GM12892 (cell line): ENCODE measurements at regions not wholly inside any gene's neighbourhood (a gene's known extent, or its start where the extent isn't known, plus 50 kb on each side); places are given as distances from the start of the nearest gene placed in this dataset.

Experiments used
- POLR2A ChIP-seq: IDR thresholded peaks from 2 replicates; pipeline ENCODE4 v1.6.1; 2011; ENCODE audit warnings: low read depth, low read length, control low read depth
- TAF1 ChIP-seq: IDR thresholded peaks from 2 replicates; pipeline ENCODE4 v1.6.1; 2011; ENCODE audit warnings: low read depth, mild to moderate bottlenecking, control low read depth, low read length, borderline replicate concordance

DNA sequence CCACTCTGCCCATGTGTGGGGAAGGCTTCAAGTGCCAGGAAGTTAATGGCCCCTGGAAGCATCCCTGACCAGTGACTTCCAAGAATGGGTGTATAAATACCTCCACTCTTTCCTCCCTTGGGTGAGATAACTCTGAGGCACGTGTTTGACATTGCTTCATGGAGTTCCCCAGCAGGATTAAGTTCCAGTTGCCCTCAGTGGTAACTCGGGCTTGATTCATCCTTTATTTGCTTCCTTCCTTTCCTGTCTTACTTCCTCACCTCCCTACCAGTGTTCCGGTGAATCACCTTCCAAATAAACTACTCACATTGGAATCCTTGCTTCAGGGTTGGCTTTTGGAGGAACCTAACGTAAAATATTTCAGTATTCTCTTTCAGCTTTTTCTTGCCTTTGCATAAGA is 84.6 kb upstream of the JAG1 start:
- TF ChIP-seq POLR2A (no peak), TAF1 (no peak)
